Amygdala (tissue), 56 donors: ENCODE measurements at regions not wholly inside any gene's neighbourhood (a gene's known extent, or its start where the extent isn't known, plus 50 kb on each side); places are given as distances from the start of the nearest gene placed in this dataset.

Experiments
- DNase-seq, 56 donors: peaks; one replicate each; lab custom pipeline; 2025; lab: John Stamatoyannopoulos, UW

- DNase-seq: peak in 2 of 56 donors; percentile 7 to 15
Observed at GRCh38 chr1:84759756-84760155, 69.5 kb upstream of the SSX2IP start.

GRCh38 chr1:84758968-84759491 is 68.8 kb upstream of the SSX2IP start:
- peak in 46 of 56 donors; percentile 17 to 86 (median 54) for DNase-seq

- peak in 1 of 56 donors; percentile 35 for DNase-seq
Observed at GRCh38 chr1:84758476-84758875, 68.2 kb upstream of the SSX2IP start.

DNA sequence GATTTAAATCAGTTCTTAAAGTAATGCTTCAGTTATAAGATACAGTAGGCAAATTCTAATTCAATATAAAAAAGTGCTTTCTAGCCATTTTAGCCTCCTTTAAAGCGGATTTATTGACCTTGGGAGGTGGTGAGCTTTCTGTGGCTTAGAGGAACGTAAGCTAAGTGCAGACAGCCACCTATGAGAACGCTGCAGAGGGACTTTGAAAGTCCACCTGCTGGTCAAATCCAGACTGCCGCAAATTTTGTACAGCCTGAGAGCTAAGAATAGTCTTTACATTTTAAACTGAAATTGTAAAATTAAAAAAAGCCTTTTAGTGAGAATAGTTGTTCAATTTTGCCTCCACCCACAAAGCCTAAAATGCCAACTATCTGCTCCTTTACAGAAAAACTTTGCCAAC is 67.0 kb upstream of the SSX2IP start:
- no peak for DNase-seq

DNA sequence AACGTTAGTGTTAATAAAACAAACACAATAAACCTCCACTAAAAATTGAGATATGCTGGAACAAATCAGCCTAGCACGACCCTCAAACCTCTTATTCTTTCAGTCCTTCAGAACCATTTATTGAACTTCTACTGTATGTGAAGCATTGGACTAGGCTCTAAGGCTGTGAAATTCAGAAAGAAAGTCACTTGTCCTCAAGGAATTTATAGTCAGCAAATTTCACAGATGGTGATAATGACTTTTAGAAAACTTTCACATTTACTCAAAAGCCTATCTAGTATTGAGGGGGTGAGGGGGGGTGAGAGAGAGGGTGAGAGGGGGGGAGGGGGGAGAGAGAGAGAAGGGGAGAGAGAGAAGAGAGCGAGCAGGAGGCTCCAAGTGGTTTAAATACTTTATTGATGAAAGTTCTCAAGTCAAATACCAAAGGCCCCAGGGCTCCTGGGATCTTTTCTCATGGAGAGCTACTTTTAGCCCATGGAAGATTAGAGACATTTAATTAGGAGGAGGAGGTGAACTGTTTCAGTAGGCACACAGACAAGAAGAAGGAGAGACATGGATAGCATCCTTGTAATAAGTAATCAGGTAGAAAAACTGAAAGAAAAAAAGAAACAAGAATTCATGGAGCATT is 66.3 kb upstream of the SSX2IP start:
- no peak for DNase-seq

DNA sequence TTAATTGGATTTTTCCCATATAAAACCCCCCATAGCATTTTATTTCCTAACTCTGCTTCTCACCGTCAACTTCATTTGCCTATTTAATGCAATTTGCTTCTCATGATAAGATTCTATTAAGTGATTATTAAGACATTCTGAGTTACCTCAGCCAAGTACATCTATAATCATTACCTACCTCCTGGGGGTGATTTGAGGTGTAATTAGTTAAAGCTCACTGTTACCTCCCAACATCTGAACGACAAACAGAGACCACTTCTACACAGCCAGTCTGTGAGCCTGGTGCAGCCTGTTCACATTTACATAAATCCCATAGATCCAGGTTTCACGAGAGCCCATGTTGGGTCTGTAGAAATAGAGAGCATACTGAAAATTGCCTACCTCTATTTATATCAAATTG is 65.7 kb upstream of the SSX2IP start:
- DNase-seq: no peak

DNA sequence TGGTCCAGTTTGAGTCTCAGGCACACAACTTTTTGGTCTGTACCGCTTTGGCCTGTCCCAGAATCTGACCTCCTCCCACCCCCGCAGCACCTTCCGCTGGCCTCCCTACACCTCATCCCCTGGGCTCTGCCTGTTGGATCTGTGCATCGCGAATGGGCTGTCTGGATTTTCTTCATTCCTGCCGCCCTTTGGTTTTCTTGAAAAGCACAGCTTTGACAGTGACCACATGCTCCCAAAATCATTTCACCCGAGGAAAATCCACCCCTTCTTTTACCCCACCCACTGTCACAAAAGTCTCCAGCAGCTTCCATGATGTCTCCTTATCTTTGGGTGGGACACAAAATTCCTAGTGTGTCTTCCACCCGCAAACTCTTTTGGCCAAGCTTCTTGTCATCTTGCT is 65.0 kb upstream of the SSX2IP start:
- DNase-seq: no peak

- peak in 1 of 56 donors; percentile 11 for DNase-seq
Observed at GRCh38 chr1:84754386-84754703, 64.1 kb upstream of the SSX2IP start.

DNA sequence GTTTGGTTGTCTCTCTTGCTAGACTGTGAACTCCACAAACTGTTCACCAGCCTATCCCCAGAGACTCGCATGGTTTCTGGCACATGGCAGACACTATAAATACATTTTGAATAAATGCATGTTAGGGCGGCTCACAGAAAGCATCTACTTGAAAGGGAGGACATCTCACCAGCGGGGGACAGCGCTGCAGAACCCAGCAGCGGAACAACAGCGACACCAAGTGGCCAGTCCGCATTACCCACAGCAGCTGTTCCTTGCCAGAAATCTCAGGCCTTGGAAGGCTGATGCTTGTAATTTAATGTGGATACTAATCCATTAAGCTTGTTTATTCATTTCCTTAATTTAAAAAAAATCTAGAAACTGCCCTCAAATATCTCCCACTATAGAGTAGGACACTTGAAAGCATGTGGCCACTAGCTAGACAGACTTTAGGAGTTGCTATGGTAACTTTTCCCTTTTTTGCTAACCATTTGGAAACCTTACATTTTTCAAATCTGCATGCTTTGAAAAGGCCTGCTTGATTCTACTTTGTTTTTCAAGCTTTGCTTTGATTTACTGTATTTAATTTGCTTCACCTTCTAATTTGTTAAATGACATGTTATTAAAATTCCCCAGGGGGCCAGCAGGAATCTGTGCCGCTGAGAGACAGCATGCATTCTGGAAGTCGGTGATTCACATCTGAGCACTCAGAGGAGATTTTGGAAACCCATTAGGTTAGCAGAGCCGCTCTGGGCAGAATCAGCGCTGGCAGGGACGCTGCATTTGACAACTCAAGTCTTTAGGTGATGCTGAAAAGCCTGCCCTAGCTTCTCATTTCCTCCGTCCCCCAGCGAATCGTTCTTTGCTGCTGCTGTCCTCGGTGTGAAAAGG is 63.5 kb upstream of the SSX2IP start:
- peak in 52 of 56 donors; percentile 19 to 86 (median 59) for DNase-seq

DNA sequence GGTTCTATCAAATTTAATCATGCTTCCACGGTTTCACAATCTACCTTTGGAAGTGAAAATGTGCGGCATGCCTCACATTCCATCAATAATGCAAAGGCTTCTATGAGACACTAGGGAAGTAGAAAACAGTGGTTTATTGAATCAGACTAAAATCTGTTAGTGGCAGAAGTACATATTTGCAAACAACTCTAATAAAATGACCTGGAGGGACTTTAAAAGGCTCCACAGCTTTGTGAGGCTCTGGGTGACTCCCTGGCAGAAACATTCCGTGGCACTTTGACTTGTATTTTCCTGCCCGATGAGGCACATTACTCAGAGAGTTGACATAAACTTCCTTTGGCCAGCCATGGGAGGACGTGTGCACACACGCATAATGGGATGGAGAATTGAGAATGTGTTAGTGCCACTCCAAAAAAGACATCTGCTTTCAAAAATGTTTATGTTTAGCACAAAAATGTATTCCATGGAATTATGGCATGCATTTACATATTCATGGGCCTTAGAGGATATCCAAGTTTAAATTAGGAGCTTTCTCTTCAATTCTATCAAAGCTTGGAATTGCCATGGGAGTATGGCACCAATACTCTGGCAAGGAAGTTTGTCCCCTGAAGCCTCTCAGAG is 60.0 kb upstream of the SSX2IP start:
- no peak for DNase-seq

GRCh38 chr1:84749427-84749826 is 59.2 kb upstream of the SSX2IP start:
- no peak for DNase-seq

GRCh38 chr1:84748364-84748763 is 58.1 kb upstream of the SSX2IP start:
- no peak for DNase-seq

- no peak for DNase-seq
Observed at GRCh38 chr1:84745857-84746256, 55.6 kb upstream of the SSX2IP start.

DNA sequence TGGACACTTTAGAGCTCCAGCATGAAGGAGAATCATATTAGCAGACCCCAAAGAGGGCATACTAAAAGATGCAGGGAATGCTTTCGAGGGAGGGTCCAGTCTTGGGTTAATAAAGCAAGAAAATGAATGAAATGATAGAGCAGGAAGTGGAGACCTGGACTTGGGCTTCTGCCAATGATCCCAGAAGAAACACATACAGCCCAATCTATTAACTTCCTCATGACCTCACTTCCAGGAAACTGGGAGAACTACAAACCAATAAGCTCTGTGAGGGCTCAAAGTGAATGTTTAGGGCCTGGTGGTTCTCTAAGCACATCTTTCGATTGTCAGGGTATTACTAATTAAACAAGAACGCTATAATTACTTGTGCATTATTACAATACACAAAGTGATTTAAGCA is 53.6 kb upstream of the SSX2IP start:
- no peak for DNase-seq

DNA sequence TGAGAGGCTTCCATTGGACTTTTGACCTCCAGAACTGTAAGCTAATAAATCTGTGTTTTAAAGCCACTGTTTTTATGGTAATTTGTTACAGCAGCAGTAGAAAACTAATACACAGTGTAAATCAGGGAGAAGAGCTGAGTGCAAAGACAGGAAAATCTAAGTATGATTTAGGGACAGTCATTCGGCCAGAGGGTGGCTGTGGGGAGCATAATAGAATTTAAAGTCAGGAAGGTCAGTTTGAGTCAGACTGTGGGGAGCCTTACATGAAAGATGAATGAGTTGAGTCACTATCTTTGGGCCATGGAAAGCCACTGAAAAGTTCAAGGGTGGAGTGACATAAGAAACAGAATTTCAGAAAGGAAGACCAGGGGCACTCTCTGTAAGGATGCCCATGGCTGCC is 52.4 kb upstream of the SSX2IP start:
- no peak for DNase-seq

DNA sequence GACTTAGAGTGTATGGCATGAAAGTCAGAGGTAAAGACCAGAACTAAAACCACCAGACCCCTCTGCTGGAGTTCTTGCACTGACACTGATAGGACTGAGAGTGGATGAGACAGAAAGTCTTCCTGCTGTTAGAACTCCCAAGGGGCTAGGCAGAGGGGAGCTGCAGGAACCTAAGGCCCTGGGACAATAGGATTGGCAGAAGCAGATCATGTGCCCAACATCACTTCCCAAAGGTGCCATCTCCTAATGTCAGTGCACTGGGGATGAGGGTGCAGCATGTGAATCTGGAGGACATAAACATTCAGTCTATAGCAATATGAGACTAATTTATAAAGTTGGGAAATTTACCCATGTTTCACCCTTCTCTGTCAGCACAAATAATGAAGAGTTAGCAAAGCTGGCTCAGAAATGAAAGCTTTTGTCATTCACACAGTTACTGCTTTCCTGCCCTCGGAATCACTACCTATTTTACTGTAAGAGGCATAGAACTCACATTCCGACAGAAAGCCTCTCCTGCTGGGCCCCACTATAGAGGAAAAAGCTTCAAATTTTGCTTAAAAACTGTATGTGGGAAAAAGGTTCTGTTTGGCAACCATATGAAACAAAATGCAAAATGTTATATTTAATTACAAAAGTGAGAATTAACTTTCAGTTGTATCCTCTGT is 49.9 kb upstream of the SSX2IP start:
- DNase-seq: no peak
